NB4 (cell line): ENCODE measurements at regions not wholly inside any gene's neighbourhood (a gene's known extent, or its start where the extent isn't known, plus 50 kb on each side); places are given as distances from the start of the nearest gene placed in this dataset.

Source experiments
- DNase-seq: peaks from one replicate; pipeline ENCODE4 v3.0.0; 2010; ENCODE audit warnings: low read depth
- H3K4me3 ChIP-seq: one replicate; pipeline ENCODE4 v1.5.1; 2011; ENCODE audit warnings: mild to moderate bottlenecking, low read depth, low read length, moderate library complexity
- CTCF ChIP-seq: IDR thresholded peaks from one replicate; pipeline ENCODE4 v1.5.1; 2012; ENCODE audit warnings: low read depth, low read length
- MAX ChIP-seq: IDR thresholded peaks from 2 replicates; pipeline ENCODE4 v1.6.1; 2011; ENCODE audit warnings: low read depth, low read length
- MYC ChIP-seq: IDR thresholded peaks from 2 replicates; pipeline ENCODE4 v1.6.1; 2011; ENCODE audit warnings: low read depth, low read length
- POLR2A ChIP-seq: IDR thresholded peaks from 2 replicates; pipeline ENCODE4 v1.6.1; 2011; ENCODE audit warnings: mild to moderate bottlenecking; ENCODE audit not compliant: insufficient read length; ENCODE audit errors: extremely low read depth

GRCh38 chr1:87239997-87240605 is 88.6 kb upstream of the LMO4 start:
- H3K4me3 ChIP-seq = no peak overlapping the region
- no peak for DNase-seq
- TF ChIP-seq MYC = no peak
- TF ChIP-seq MAX = no peak
- no peak for TF ChIP-seq POLR2A
- no peak for TF ChIP-seq CTCF

GRCh38 chr1:87240661-87241285 is 87.9 kb upstream of the LMO4 start:
- no peak overlapping the region for H3K4me3 ChIP-seq
- DNase-seq = no peak
- TF ChIP-seq CTCF = no peak
- TF ChIP-seq MYC = no peak
- TF ChIP-seq POLR2A = no peak
- TF ChIP-seq MAX = no peak

- no peak for DNase-seq
- TF ChIP-seq POLR2A = no peak
- TF ChIP-seq MYC = no peak
- TF ChIP-seq CTCF = no peak
- TF ChIP-seq MAX = no peak
- no peak overlapping the region for H3K4me3 ChIP-seq
These were observed 86.1 kb upstream of the LMO4 start for GRCh38 chr1:87242445-87243185.

GRCh38 chr1:87243573-87243972 is 85.1 kb upstream of the LMO4 start:
- no peak for DNase-seq
- no peak overlapping the region for H3K4me3 ChIP-seq
- no peak for TF ChIP-seq MYC
- TF ChIP-seq MAX = no peak
- TF ChIP-seq POLR2A = no peak
- TF ChIP-seq CTCF = no peak

GRCh38 chr1:87246436-87246835 is 82.2 kb upstream of the LMO4 start:
- DNase-seq = no peak
- TF ChIP-seq MYC = no peak
- H3K4me3 ChIP-seq = no peak overlapping the region

GRCh38 chr1:87249803-87250202 is 78.9 kb upstream of the LMO4 start:
- no peak for TF ChIP-seq MYC
- TF ChIP-seq MAX = no peak
- TF ChIP-seq CTCF = no peak
- TF ChIP-seq POLR2A = no peak
- no peak for DNase-seq
- H3K4me3 ChIP-seq = no peak overlapping the region
